Activated naive CD4-positive, alpha-beta T cell treated with anti-CD3 and anti-CD28 coated beads, Interleukin-2, amount 50 U/mL, for 72 hours (primary cell): ENCODE measurements at regions not wholly inside any gene's neighbourhood (a gene's known extent, or its start where the extent isn't known, plus 50 kb on each side); places are given as distances from the start of the nearest gene placed in this dataset.

ENCODE experiments used
- ATAC-seq, 2 donors: fragments of 150-1000 bp; cut with Tn5 transposase; 2 replicates each; pipeline ENCODE4 v1.10.0; 2021; ENCODE audit warnings: mild to moderate bottlenecking in 2 of 2, moderate library complexity in 2 of 2
- DNase-seq, 2 donors: peaks; one replicate each; pipeline ENCODE4 v3.0.0; 2021 to 2022; ENCODE audit warnings: low spot score in 2 of 2
- H3K27ac Mint-ChIP-seq, 2 donors: one replicate each; pipeline ENCODE4 v1.8.0; 2022; ENCODE audit warnings: mild to moderate bottlenecking in 2 of 2, mixed read lengths in 2 of 2
- H3K36me3 Mint-ChIP-seq, 2 donors: one replicate each; pipeline ENCODE4 v1.8.0; 2022; ENCODE audit warnings: mixed read lengths in 2 of 2
- H3K9me3 Mint-ChIP-seq, 2 donors: one replicate each; pipeline ENCODE4 v1.8.0; 2022; ENCODE audit warnings: mixed read lengths in 2 of 2

DNA sequence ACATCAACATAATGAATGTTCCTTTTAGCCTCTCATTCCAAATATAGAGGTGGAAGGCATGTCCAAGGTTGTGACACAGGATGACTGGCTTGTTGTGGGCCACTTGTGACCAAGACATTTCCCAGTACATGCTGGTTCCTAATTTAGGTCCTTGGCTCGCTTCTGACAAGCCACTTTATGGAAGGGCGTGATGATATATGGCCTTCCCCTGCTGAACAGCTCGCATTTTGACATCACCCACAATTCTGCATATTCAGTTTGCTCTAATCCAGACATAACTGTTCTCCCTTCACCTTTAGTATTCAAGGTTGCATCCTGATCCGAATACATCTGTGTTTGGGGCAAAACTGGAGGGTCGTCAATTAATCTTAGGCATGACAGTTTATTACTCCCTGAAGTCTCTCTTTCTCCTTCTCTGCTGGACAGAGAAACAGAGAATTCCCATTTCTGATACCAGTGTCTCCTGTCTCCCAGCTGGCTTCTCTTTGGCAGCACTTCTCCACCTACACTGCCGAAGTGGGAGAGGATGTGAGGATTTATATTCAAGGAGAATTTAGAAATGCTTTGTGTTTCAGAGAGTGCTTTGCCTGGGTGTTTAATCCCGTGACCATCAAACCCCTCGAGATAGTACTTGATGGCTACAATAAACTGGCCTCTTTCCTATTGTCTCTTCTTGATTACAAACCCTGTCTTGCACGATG lies 815.5 kb upstream of the RBFOX1 start:
- H3K27ac Mint-ChIP-seq = no peak overlapping the region
- H3K9me3 Mint-ChIP-seq = peaks cover 15 to 26% of the 10 kb centered on the region in 2 donors
- ATAC-seq (no peak), DNase-seq (no peak)
- H3K36me3 Mint-ChIP-seq = no peaks in the 10 kb centered on the region

DNA sequence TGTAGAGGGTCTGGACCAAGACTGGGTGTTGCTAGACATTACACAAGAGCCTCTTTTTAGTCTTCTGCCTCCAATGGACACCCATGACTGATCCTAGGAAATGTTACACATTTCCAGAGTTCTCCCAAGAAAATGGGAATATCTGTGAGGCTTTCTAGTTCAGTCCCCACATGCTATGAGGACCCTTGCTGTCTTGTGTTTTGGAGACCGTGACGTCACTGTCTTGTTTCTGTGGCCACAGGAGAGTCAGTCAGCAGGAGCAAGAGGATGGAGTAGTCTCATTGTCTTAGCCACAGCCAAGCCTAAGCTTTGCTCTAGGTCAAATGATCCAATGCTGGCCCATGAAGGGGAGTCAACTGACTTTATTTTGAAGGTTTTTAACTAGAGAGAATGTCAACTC lies 820.1 kb upstream of the RBFOX1 start:
- ATAC-seq = no peak
- no peaks in the 10 kb centered on the region for H3K36me3 Mint-ChIP-seq
- peaks cover 12 to 17% of the 10 kb centered on the region in 2 donors for H3K9me3 Mint-ChIP-seq
- no peak for DNase-seq
- no peak overlapping the region for H3K27ac Mint-ChIP-seq

DNA sequence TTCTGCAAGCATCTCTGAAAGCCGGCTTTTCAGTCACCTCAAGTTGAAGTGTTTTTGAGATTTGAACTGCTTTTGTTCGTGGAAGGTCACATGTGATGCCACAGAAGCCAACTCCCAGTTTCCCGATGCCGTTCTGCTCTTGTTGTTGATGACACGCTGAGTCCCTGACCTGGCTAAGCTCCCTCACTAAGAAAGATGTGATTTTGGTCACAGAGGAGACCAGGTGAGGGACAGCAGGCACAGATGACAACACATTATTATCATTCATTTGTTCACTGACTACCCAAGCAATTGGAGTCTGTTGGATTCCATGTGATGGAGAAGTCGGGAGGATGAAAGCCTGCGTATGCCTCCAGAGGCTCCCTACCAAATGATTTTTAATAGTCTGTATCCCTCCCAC lies 822.4 kb upstream of the RBFOX1 start:
- Mint-ChIP-seq H3K27ac (no peak overlapping the region), H3K9me3 (peaks cover 10 to 22% of the 10 kb centered on the region in 2 donors), H3K36me3 (peaks cover 0 to 5% of the 10 kb centered on the region in 2 donors)
- DNase-seq = no peak
- ATAC-seq = no peak

DNA sequence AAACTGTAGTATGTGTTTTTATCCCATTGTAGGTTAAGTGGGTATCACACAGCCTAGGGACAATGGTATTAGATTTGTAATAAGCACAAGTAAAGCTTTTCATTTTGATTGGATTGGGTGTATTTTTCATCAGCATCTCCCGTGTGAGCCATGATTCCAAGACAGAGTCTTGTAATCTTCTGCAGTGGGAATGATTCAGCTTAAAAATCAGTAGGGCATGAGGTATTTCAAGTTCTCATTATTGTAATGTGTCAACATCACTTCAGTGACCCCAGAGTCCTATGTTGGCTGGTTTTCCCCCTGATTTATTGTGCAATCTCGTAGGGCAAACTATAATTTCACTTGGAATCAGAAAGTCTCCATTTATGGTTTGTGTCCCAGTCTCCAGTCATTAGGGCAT lies 833.2 kb upstream of the RBFOX1 start:
- peaks cover 12 to 15% of the 10 kb centered on the region in 2 donors for H3K9me3 Mint-ChIP-seq
- H3K36me3 Mint-ChIP-seq = no peaks in the 10 kb centered on the region
- H3K27ac Mint-ChIP-seq = no peak overlapping the region
- DNase-seq = no peak
- no peak for ATAC-seq

DNA sequence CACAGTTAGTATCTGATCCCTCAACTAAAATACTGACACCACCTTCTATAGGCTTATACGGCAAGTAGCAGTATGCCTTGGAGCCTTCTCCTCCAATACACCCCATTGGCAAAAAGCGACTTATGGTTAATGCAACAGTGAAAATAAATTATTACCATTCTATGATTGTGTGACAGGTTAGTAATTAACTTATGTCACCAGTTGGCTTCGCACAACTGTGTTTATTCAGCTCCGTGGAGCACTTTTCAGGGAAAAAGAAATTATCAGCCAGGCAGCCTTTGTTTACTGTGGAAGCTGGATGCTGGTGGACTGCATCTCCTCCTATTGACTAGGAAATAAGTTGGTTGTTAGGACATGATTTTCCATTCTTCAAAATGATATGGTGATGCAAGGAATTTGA lies 833.8 kb upstream of the RBFOX1 start:
- no peaks in the 10 kb centered on the region for H3K36me3 Mint-ChIP-seq
- DNase-seq (no peak), ATAC-seq (no peak)
- peaks cover 8 to 15% of the 10 kb centered on the region in 2 donors for H3K9me3 Mint-ChIP-seq
- H3K27ac Mint-ChIP-seq = no peak overlapping the region

DNA sequence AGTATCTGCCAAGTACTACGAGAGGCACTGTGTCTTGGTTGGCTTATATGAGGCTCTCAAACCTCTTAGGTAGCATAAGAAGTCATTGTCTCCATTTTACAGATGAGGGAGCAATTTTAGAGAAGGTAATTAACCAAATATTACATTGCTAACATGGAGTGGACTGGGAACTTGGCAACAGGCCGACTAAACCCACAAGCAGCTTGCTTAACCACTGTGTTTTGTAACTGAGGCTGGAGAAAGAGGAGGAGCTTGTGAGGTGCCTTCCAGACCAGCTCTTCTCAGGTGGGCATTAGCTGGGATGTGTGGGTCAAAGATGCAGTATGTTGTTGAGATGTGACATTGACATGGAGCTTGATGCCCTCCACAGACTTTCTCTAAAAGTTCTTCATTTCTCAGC lies 835.6 kb upstream of the RBFOX1 start:
- Mint-ChIP-seq H3K9me3 (peaks cover 5 to 15% of the 10 kb centered on the region in 2 donors), H3K27ac (no peak overlapping the region), H3K36me3 (no peaks in the 10 kb centered on the region)
- DNase-seq (no peak), ATAC-seq (no peak)

DNA sequence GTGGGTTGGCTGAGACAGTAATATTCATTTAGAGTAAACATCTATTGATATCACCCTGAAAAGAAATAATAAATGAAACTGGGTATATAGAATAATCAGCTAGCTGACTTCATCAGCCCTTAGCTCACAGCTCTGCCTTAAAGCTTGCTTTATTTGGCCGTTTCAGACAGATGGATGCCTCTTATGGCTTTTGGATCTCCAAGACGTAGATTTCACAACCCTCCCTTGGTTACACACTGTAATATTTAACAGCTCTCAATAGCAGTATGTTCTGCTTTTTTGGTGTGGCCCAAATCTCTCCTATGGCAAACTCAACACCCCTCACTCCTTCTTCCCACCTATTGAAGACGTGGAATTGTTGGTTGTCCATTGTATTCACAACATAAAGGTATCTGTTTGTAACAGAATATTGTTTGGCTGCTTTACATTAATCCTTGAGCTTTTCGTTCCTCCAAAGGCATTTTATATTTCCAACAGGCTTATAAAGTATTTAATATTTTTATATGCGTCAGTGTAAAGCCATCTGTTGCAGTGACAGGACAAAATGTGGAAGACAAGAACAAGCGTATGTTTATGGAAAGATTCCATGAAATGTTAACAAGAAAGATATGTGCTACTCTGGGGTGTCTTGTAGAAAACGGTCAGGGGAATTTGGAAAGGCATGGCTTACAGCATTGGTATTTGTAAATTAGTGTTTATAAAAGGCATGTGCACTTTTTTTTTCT lies 837.0 kb upstream of the RBFOX1 start:
- H3K9me3 Mint-ChIP-seq = peaks cover 0 to 15% of the 10 kb centered on the region in 2 donors
- H3K27ac Mint-ChIP-seq = no peak overlapping the region
- no peaks in the 10 kb centered on the region for H3K36me3 Mint-ChIP-seq
- no peak for ATAC-seq
- no peak for DNase-seq

DNA sequence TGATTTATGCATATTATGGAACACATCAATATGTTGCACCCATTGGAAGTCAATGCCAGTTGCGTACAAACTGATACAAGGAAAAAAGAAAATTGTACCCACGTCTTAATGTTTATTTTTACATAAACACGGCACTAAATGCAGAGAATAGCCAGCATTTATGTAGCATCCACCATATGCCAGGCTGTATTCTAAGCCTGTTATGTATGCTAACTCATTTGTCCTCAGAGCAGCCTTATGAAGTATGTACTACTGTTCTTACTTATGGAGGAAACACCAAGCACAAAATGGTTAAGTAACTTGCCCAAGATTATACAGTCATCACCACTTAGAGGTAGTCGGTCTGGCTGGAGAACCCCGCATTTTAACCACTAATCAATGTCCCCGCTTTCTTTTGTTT lies 837.9 kb upstream of the RBFOX1 start:
- peaks cover 0 to 7% of the 10 kb centered on the region in 2 donors for H3K9me3 Mint-ChIP-seq
- DNase-seq (no peak), ATAC-seq (no peak)
- no peak overlapping the region for H3K27ac Mint-ChIP-seq
- H3K36me3 Mint-ChIP-seq = no peaks in the 10 kb centered on the region

DNA sequence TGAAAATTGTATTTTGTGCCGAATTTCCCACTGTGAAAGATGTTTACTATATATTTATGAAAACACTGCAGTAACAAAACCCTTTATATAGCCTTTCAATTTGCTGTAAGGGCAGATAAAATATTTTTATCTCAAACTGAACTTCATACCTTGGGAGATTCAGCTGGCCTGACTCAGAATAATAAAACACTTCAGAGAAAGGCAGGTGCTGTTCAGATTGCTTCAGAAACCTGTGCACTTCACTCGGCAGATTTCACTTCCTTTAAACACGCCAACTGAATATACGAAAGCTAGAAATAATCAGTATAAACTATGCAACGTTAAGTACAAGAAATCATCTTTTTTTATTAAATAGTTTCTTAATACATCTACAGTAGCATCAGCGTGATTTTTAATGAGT lies 839.1 kb upstream of the RBFOX1 start:
- DNase-seq (no peak), ATAC-seq (no peak)
- H3K36me3 Mint-ChIP-seq = no peaks in the 10 kb centered on the region
- peaks cover 0 to 4% of the 10 kb centered on the region in 2 donors for H3K9me3 Mint-ChIP-seq
- no peak overlapping the region for H3K27ac Mint-ChIP-seq

DNA sequence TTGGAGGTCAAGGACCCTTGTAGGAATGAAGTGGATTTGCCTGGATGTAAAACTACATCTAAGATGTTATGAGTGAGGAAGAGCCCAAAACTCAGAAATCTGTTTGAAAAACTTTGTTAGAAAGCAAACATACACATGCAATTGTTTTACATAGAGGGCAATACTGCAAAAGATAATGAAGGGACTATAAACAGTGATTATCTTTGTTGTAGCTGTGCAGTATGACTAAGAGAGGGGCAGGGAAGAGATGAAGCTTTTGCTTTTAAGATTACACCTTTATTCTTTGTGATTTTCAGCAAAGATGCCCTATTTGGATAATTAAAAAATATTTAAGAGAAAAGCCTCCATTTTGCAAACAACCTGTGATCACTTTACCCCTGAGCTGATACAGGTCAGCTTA lies 839.9 kb upstream of the RBFOX1 start:
- no peak for ATAC-seq
- H3K9me3 Mint-ChIP-seq = peaks cover 0 to 7% of the 10 kb centered on the region in 2 donors
- no peaks in the 10 kb centered on the region for H3K36me3 Mint-ChIP-seq
- H3K27ac Mint-ChIP-seq = no peak overlapping the region
- DNase-seq = no peak

DNA sequence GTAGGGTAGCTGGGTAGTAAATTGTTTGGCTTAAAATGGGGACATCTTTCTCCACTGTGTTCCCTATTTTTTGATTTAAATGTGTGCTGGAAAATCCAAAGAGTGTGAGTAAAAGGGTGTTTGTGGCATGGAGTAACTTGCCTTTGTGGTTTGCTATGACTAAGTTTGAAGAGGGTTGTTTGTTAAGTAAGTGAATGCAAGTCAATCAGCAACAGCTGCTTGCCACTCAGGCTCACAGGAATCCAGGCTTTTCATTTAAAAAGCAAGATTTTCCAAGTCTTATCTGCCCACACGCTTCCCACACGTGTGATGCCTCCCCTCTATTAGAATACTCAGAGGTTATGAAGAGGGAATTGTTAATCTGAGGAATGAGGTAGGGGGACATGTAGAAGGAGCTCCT lies 847.7 kb upstream of the RBFOX1 start:
- ATAC-seq (no peak), DNase-seq (no peak)
- peaks cover 5 to 14% of the 10 kb centered on the region in 2 donors for H3K36me3 Mint-ChIP-seq
- H3K9me3 Mint-ChIP-seq = peaks cover 0 to 3% of the 10 kb centered on the region in 2 donors
- no peak overlapping the region for H3K27ac Mint-ChIP-seq

DNA sequence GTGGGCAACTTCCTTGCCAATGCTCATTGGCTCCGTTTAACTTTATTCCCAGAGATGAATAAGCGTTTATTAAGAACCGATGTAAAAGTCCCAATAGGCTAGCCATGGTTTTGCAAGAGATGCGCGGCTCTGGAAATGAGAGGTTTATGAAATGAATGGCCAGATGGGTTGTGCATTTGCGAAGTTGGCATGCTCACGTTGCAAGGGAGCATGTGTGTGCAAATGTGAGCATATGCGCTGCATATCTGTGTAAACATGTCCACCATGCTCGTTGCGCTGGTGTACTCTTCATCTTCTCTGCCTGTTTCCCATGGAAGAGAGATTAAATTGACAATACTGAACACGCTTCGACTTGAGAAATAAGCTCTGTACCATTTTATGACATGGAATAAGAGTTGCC lies 848.6 kb upstream of the RBFOX1 start:
- Mint-ChIP-seq H3K27ac (no peak overlapping the region), H3K9me3 (peaks cover 1 to 3% of the 10 kb centered on the region in 2 donors), H3K36me3 (peaks cover 5 to 15% of the 10 kb centered on the region in 2 donors)
- DNase-seq = no peak
- ATAC-seq = no peak

DNA sequence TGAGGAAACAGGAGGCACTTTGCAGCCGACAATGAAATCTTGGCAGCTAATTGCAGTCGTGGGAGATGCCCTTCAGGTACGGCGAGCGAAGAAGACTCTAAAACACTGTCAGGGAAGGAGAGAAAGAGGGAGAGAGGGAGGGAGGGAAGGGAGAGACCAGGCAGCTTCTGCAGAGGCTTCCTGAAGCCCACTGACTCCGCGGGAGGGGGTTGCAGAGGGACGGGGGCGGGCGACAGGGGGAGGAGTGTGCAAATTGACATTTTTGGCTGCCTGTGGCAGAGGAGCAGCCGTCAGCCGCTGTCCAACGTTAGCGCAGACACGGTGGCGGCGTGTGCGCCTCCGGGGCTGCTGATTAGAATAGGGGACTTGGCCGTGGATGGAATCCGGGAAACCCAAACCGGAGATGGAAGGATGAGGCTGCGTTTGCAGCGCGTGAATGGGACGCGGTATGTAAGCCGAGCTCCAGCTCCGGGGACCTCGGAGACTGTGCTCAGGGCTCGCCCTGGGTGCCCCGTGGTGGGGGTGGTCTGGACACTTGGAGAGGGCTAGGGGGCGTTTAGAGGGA lies 849.1 kb upstream of the RBFOX1 start:
- ATAC-seq (no peak), DNase-seq (no peak)
- Mint-ChIP-seq H3K9me3 (peaks cover 4 to 9% of the 10 kb centered on the region in 2 donors), H3K27ac (no peak overlapping the region), H3K36me3 (peaks cover 5 to 20% of the 10 kb centered on the region in 2 donors)

DNA sequence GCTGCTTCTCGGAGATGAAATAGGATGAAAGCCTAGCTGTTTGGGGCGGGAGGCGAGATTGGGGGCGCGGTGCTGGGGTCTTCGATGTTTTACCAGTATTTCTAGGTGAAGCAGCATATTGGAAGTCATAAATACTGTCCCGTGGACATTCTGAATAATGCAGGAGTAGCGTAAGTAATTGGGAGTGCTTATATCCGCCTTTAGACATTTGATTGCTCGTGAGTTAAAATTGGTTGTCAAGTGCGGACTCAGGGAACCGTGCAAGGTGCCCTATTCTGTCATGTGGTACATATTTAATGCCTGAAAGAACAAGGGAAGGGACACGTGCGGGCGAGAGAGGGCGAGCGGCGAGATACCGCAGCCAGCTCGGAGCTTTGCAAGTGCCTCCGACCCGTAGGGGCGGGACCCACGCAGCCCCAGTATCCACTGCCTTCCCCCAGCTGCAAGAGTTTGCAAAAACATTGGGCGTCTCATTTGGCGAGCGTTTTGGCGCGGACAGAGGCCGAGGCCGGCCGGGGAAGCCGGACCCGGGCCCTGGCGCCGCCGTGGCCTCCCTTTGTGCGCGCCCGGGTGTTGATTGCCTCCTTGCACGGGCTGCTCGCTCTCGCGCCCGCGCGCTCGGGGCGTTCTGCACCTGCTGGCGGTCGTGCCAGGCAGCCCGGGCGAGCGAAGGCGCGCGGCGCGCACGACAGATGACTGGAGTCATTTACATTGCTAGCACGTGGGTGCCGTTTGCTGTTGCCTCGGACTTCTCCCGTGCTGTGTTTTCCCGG lies 849.8 kb upstream of the RBFOX1 start:
- H3K9me3 Mint-ChIP-seq = peaks cover 4 to 9% of the 10 kb centered on the region in 2 donors
- DNase-seq = no peak
- H3K27ac Mint-ChIP-seq = no peak overlapping the region
- H3K36me3 Mint-ChIP-seq = peaks cover 5 to 21% of the 10 kb centered on the region in 2 donors
- ATAC-seq = no peak

DNA sequence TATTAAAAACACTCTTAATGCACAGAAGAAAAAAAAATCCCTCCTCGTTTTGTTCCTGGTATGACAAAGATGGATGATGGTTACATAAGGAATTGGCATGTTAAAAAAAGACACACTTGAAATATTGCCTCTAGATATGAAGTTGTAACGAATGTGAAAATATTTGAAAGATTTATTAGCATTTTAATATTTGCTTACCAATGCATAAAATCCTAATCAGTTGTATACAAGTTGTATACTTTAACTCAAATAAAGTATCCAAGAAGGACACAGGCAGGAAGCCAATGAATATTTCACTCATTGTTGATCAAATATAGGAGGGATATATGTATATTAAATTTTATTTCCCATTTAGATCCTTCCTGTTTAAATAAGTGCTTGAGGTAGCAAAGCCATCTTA lies 850.8 kb upstream of the RBFOX1 start:
- Mint-ChIP-seq H3K27ac (no peak overlapping the region), H3K36me3 (peaks cover 5 to 21% of the 10 kb centered on the region in 2 donors), H3K9me3 (peaks cover 4 to 12% of the 10 kb centered on the region in 2 donors)
- ATAC-seq (no peak), DNase-seq (no peak)

DNA sequence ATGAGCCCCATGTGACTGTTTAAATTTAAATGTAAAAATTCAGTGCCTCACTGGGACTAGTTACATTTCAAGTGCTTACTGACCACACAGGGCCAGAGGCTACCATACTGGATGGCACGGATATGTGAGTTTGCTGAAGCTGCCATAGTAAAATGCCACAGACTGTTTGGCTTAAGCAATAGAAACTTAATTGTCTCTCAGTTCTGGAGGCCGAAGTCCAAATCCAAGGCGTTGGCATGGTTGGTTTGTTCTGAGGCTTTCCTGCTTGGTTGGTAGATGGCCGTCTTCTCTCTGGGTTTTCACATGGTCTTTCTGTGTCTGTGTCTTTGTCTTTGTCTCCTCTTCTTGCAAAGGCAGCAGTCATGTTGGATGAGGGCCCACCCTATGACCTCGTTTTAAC lies 878.9 kb upstream of the RBFOX1 start:
- DNase-seq (no peak), ATAC-seq (no peak)
- peaks cover 5 to 6% of the 10 kb centered on the region in 2 donors for H3K36me3 Mint-ChIP-seq
- H3K9me3 Mint-ChIP-seq = peaks cover 23 to 29% of the 10 kb centered on the region in 2 donors
- H3K27ac Mint-ChIP-seq = no peak overlapping the region
